SK-N-SH treated with all-trans-retinoic acid at 6 μM for 48 hours (cell line): ENCODE measurements at regions not wholly inside any gene's neighbourhood (a gene's known extent, or its start where the extent isn't known, plus 50 kb on each side); places are given as distances from the start of the nearest gene placed in this dataset.

Experiments used
- TOX ChIP-seq: fragments of 250-450 bp; sonication (Bioruptor Pico); IDR thresholded peaks from 2 replicates; pipeline ENCODE4 v1.8.0; 2021; ENCODE audit warnings: mild to moderate bottlenecking, moderate library complexity, borderline replicate concordance
- ZFP30 ChIP-seq: fragments of 450-650 bp; formaldehyde crosslinking; IDR thresholded peaks from 2 replicates; pipeline ENCODE4 v1.5.0; 2022; ENCODE audit warnings: mild to moderate bottlenecking, moderate library complexity
- TF ChIP-seq, protein P1 (sequence below): fragments of 250-450 bp; sonication (Bioruptor Pico); IDR thresholded peaks from 2 replicates; pipeline ENCODE4 v1.8.0; 2021; ENCODE audit warnings: low read depth, mild to moderate bottlenecking, moderate library complexity, borderline replicate concordance

DNA sequence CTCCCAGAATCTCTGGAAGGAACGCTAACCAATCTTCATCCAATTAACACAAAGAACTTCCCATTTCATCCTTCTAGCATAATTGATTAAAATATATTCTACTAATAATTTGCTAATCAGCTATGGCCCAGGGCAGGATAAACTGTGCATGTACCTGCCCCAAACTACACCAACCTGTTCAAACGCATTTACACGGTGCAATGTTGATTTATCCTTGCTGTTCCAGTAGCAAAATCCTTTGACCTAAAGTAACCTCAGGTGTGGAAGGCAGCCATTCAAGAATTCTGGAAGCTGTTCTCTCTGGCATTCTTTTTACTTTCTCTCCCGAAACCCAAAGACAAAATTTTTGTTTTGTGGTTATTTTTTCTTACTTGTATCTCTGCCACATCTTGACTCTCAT lies 309.4 kb downstream of the ZNF674 start:
- TF ChIP-seq ZFP30 (no peak), TOX (no peak)
- TF ChIP-seq, protein P1, sequence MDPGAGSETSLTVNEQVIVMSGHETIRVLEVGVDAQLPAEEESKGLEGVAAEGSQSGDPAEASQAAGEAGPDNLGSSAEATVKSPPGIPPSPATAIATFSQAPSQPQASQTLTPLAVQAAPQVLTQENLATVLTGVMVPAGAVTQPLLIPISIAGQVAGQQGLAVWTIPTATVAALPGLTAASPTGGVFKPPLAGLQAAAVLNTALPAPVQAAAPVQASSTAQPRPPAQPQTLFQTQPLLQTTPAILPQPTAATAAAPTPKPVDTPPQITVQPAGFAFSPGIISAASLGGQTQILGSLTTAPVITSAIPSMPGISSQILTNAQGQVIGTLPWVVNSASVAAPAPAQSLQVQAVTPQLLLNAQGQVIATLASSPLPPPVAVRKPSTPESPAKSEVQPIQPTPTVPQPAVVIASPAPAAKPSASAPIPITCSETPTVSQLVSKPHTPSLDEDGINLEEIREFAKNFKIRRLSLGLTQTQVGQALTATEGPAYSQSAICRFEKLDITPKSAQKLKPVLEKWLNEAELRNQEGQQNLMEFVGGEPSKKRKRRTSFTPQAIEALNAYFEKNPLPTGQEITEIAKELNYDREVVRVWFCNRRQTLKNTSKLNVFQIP = no peak
